Endodermal cell (in vitro differentiated cells): ENCODE measurements at regions not wholly inside any gene's neighbourhood (a gene's known extent, or its start where the extent isn't known, plus 50 kb on each side); places are given as distances from the start of the nearest gene placed in this dataset.

ENCODE experiments used
- DNase-seq: peaks from one replicate; pipeline ENCODE4 v3.0.0-alpha.2; 2017
- H3K27ac ChIP-seq: 2 replicates; pipeline ENCODE4 v1.5.1; 2013; ENCODE audit warnings: mild to moderate bottlenecking, low read depth, low read length, moderate library complexity
- H3K27me3 ChIP-seq: 2 replicates; pipeline ENCODE4 v1.6.1; 2013; ENCODE audit warnings: mild to moderate bottlenecking, low read length, moderate library complexity; ENCODE audit not compliant: insufficient read depth, control insufficient read depth, poor library complexity, severe bottlenecking
- H3K36me3 ChIP-seq: 2 replicates; pipeline ENCODE4 v1.7.0; 2013; ENCODE audit warnings: mild to moderate bottlenecking, low read length, moderate library complexity; ENCODE audit not compliant: control insufficient read depth, insufficient read depth
- H3K4me1 ChIP-seq: one replicate; pipeline ENCODE4 v1.7.0; 2013; ENCODE audit warnings: low read length; ENCODE audit not compliant: control insufficient read depth, insufficient read depth
- H3K4me3 ChIP-seq: 2 replicates; pipeline ENCODE4 v1.5.1; 2013; ENCODE audit warnings: mild to moderate bottlenecking, low read length, moderate library complexity
- H3K9ac ChIP-seq: 2 replicates; pipeline ENCODE4 v1.6.1; 2013; ENCODE audit warnings: mild to moderate bottlenecking, low read length, moderate library complexity; ENCODE audit not compliant: poor library complexity, severe bottlenecking; ENCODE audit errors: extremely low read depth
- H3K9me3 ChIP-seq: 2 replicates; pipeline ENCODE4 v1.6.1; 2013; ENCODE audit warnings: mild to moderate bottlenecking, low read length, moderate library complexity; ENCODE audit not compliant: control insufficient read depth
- H3K27ac Mint-ChIP-seq: 2 replicates; pipeline ENCODE4 v1.8.0; 2020; ENCODE audit warnings: mixed read lengths
- H3K27me3 Mint-ChIP-seq: 2 replicates; pipeline ENCODE4 v1.8.0; 2021; ENCODE audit warnings: mild to moderate bottlenecking, mixed read lengths; ENCODE audit not compliant: insufficient read depth
- H3K36me3 Mint-ChIP-seq: 2 replicates; pipeline ENCODE4 v1.8.0; 2020; ENCODE audit warnings: low read depth, mixed read lengths
- H3K4me1 Mint-ChIP-seq: 2 replicates; pipeline ENCODE4 v1.8.0; 2020; ENCODE audit warnings: mixed read lengths
- H3K4me3 Mint-ChIP-seq: 2 replicates; pipeline ENCODE4 v1.8.0; 2020; ENCODE audit warnings: mild to moderate bottlenecking, moderate library complexity, mixed read lengths
- H3K9me3 Mint-ChIP-seq: 2 replicates; pipeline ENCODE4 v1.8.0; 2020; ENCODE audit warnings: mild to moderate bottlenecking, mixed read lengths
- CTCF ChIP-seq: fragments of 200-600 bp; sonication (generic); conservative IDR thresholded peaks from 2 replicates; pipeline ENCODE4 v1.5.0; 2021; ENCODE audit warnings: antibody characterized with exemption, mild to moderate bottlenecking
- WGBS, 2 experiments: methylation state at CpG; one replicate each; pipeline versions ENCODE4 v1.1.5 to v1.1.7; 2013; ENCODE audit warnings: missing lambda C conversion rate in 2 of 2, mixed read lengths in 1 of 2; ENCODE audit not compliant: insufficient coverage in 1 of 2, insufficient read length in 1 of 2; 5-methylcytosine and 5-hydroxymethylcytosine counted together

- TF ChIP-seq CTCF: no peak
- Mint-ChIP-seq H3K9me3 (peaks cover 3% of the 10 kb centered on the region), H3K4me1 (no peaks in the 10 kb centered on the region), H3K36me3 (no peaks in the 10 kb centered on the region), H3K4me3 (no peak overlapping the region), H3K27me3 (peaks cover 22% of the 10 kb centered on the region), H3K27ac (no peak overlapping the region)
- no peaks in the 10 kb centered on the region for H3K9me3 ChIP-seq
- H3K9ac ChIP-seq: no peak overlapping the region
- no peaks in the 10 kb centered on the region for H3K4me1 ChIP-seq
- 100% methylated on average over 2 of the region's 2 CpGs; no CpG with 5 or more reads in 1 of the 2 experiments for WGBS, 2 experiments
- H3K36me3 ChIP-seq: no peaks in the 10 kb centered on the region
- no peak for DNase-seq
- peaks cover 9% of the 10 kb centered on the region for H3K27me3 ChIP-seq
- no peak overlapping the region for H3K4me3 ChIP-seq
- no peak overlapping the region for H3K27ac ChIP-seq
Observed at GRCh38 chr6:1208876-1209275, 103.0 kb upstream of the FOXQ1 start.

DNA sequence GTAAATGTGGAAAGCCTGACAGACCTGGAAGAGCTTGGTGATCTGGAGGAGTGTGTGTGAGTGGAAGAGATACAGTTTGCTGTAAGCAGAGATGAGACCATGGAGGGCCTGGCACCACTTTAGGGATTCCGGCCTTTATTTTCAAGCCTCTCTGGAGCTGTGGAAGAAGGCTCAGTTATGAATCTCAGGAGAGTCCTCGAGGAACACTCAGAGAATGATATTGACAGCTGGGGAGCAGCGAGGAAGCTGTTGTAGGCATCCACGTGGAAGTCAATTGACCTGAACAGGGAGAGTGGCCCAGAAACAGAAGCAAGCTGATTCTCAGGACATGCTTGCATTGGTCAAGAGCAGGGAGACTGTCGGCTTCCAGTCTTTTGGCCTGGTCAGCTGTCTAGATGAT, 108.4 kb upstream of the FOXQ1 start:
- TF ChIP-seq CTCF: no peak
- Histone ChIP-seq H3K9ac (no peak overlapping the region), H3K4me1 (peaks cover 14% of the 10 kb centered on the region), H3K36me3 (no peaks in the 10 kb centered on the region), H3K9me3 (no peaks in the 10 kb centered on the region), H3K27ac (no peak overlapping the region), H3K27me3 (peaks cover 38% of the 10 kb centered on the region), H3K4me3 (no peak overlapping the region)
- peaks cover 3% of the 10 kb centered on the region for H3K9me3 Mint-ChIP-seq
- H3K36me3 Mint-ChIP-seq: no peaks in the 10 kb centered on the region
- DNase-seq: no peak
- H3K4me1 Mint-ChIP-seq: peaks cover 25% of the 10 kb centered on the region
- no peak overlapping the region for H3K27ac Mint-ChIP-seq
- 90 to 100% methylated on average over 5 of the region's 5 CpGs for WGBS, 2 experiments
- H3K4me3 Mint-ChIP-seq: no peak overlapping the region
- peaks cover 64% of the 10 kb centered on the region for H3K27me3 Mint-ChIP-seq

- H3K27me3 Mint-ChIP-seq: peaks cover 59% of the 10 kb centered on the region
- Histone ChIP-seq H3K4me3 (no peak overlapping the region), H3K36me3 (no peaks in the 10 kb centered on the region), H3K9ac (no peak overlapping the region), H3K9me3 (no peaks in the 10 kb centered on the region), H3K27me3 (peaks cover 38% of the 10 kb centered on the region), H3K4me1 (peaks cover 14% of the 10 kb centered on the region), H3K27ac (no peak overlapping the region)
- H3K4me1 Mint-ChIP-seq: peaks cover 39% of the 10 kb centered on the region
- no peaks in the 10 kb centered on the region for H3K36me3 Mint-ChIP-seq
- H3K27ac Mint-ChIP-seq: peak overlapping the region; percentile 14
- no peak for TF ChIP-seq CTCF
- peak; percentile 83 for DNase-seq
- H3K9me3 Mint-ChIP-seq: no peaks in the 10 kb centered on the region
- 55 to 56% methylated on average over 2 to 7 of the region's 7 CpGs for WGBS, 2 experiments
- no peak overlapping the region for H3K4me3 Mint-ChIP-seq
Observed at GRCh38 chr6:1202201-1202600, 109.7 kb upstream of the FOXQ1 start.
